HG03025 (cell line): ENCODE measurements at regions not wholly inside any gene's neighbourhood (a gene's known extent, or its start where the extent isn't known, plus 50 kb on each side); places are given as distances from the start of the nearest gene placed in this dataset.

ENCODE experiments used
- ATAC-seq: cut with Tn5 transposase; IDR thresholded peaks from one replicate; pipeline ENCODE4 v1.9.1; 2021; ENCODE audit warnings: mild to moderate bottlenecking, moderate library complexity; ENCODE audit not compliant: unreplicated experiment, low FRiP score

DNA sequence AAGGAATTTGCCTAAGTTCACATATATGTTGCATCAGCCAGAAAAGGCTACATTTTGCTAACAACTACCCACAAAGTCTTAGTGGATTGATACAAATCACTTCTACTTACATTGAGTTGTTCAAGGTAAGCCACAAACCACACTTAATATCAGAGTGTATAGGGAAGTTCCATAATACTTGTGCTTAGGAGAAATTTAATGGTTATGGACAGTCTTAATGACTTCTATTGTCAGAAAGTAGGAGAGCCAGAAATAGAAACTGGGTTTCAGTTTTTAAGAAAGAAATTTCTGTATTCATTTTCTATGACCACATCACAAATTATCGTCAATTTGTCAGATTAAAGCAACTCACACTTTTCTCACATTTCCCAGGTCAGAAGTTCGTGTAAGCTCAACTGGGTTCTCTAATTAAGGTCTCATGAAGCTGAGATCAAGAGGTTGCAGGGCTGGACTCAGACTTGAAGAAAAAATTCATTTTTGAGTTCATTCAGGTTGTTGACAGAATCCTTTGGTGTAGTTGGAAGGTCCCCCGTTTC, 695.7 kb downstream of the CDH11 start:
- ATAC-seq = no peak

DNA sequence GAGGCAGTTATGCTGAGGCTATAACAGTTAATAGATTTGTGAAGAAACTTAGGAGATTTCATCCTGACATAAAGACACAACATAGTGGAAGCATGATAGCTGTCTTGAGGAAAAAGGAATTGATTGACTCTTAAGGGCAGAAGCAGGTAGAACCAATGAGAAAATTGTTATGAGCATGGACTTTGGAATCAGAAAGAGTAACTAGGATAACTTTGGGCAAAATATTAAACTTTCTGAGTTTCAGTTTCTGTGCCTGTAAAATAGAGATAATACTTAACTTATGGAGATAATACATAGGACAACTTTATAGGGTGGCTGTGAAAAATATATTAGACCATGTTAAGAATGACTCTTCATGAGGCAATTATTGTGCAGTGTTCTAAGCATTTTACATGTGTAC, 696.5 kb downstream of the CDH11 start:
- ATAC-seq = no peak

DNA sequence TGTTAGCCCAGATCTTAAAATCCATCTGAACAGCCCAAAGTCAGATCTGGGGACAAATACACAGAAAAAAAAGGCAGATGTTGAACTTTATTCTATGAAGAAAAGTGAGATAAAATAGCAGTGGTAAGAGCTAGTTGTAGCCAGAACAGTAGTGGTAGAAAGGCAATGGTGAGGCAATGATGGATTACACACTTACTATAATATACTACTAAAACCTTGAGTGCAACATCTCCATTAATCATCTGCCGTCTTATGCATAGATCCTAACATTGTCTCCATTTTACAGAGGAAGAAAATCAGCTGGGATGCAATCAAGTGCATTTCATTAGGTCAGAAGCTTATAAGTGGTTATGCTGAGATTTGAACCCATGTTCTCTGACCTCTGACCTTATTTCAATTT, 699.6 kb downstream of the CDH11 start:
- ATAC-seq = no peak

DNA sequence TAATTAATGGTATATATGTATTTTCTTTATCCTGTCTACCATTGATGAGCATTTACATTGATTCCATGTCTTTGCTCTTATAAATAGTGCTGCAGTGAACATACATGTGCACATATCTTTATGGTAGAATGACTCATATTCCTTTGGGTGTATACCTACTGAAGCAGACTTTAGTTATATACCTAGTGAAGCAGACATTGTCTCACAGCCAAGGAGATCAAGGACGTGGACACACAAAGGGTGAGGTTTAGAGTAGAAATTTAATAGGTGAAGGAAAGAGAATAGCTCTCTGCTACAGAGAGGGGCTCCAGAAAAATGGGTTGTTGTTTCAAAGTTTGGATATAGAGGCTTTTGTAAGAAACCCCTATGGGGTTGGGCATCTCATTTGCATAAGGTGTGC, 700.3 kb downstream of the CDH11 start:
- no peak for ATAC-seq

DNA sequence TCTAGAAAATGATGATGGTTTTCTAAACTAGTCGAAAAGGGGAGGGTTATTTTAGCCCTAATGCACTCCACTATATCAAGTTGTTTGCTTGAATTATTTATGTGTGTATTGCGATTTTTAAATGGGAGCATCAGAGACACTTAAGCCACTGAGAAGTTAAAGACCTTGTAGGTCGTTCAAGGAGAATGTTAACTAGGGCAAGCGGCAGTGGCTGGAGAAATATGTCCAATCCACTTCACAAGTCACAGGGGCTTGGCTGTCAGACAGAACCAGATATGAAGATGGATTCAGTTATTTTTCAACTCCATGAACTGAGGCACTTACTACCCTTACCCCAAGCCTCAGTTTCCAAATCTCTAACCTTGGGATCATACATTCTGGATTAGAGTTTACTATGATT, 702.0 kb downstream of the CDH11 start:
- ATAC-seq = no peak

DNA sequence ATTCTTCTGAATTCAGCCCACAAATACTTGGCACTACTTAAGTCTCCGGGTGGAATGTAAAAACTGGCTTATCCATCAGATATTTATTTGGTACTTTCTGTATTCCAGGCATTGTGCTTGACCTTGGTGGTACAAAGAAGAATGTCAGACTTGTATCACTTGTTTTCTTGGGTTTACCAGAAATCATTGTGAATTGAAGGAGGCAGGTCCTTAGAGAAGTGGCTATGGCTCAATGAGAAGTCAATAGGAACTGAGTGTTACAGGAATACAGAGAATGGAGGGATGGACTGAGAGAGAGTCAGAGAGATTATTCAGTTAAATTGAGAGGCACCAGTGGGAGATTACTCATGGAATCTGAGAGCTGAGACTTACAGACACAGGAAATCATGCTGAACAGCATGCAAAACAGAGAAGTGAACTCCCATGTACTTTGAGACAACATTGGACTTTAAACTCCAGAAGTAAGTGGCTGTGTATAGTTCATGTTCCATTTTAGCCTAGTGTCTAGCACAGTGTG, 704.1 kb downstream of the CDH11 start:
- ATAC-seq = no peak

DNA sequence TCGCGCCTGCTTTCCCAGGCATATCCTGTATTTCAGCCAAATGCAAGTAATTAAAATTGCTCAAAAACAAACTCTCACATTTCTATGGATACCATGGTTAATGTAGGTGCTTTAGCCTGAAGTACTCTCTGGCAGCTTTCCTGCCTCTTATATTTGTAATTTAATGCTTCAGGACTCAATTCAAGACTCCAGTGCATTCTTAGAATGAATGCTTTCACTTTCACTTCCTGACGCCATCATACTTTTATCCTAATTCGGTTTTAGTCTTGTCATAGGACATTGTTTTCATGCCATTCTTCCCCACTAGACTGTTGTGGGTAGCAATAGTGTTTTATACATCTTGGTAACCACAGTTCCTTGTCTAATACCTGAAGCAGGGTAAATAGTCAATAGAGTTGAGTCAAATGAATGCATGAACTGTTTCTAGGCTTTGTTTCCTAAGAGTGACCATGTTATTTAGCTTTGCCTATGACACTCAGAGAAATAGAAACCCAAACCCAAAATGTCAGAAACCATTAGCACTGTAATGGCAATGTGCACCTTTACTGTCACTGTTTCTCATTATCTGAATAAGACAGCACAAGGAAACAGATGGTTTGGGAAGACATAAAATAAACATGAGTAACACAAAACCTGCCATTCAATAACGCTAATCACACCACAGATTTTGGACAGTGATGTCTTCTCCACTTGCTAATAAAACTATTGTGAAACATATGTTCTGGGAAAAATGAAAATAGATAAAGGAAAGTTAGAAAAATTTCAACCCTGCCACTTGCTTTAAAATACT, 705.5 kb downstream of the CDH11 start:
- no peak for ATAC-seq

DNA sequence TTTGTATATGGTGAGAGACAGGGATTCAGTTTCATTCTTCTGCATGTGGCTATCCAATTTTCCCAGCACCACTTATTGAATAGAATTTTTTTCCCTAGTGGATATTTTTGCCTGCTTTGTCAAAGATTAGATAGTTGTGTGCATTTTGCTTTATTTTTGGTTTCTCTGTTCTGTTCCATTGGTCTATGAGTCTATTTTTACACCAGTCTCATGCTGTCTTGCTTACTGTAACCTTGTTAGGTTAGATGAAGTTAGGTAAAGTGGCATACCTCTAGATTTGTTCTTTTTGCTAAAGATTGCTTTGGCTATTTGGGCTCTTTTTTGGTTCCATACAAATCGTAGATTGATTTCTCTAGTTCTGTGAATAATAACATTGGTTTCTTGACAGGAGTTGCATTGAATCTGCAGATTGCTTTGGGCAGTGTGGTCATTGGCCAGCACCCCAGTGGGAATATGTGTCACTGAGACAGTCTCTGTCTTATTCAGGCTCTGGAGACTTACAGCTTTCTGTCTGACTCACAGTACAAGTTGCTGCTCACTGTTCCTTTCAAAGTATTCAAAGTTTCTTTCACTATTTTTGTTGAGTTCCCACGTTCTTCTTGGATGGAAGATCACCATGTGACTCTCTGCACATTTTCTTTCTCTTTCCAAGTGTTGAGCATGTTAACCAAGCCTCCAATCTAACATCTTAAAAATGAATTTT, 709.1 kb downstream of the CDH11 start:
- ATAC-seq = no peak

DNA sequence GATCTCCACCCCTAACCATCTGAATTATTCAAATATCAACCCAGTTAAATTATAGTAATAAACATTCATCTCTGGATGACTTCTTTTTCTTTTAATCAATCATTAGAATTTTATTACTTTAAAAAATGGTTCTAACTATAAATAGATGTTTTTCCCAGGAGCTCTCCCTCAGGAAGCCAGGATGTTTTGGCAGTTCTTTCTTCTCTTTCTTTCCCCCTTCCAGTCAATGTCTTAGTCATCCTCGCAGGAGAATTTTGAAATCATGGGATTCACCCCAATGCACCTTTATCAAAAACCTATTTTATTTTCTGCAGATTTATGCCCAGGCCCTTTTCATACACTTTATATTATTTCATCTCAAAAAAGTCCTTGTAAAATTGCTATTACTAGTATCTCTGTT, 711.6 kb downstream of the CDH11 start:
- no peak for ATAC-seq

DNA sequence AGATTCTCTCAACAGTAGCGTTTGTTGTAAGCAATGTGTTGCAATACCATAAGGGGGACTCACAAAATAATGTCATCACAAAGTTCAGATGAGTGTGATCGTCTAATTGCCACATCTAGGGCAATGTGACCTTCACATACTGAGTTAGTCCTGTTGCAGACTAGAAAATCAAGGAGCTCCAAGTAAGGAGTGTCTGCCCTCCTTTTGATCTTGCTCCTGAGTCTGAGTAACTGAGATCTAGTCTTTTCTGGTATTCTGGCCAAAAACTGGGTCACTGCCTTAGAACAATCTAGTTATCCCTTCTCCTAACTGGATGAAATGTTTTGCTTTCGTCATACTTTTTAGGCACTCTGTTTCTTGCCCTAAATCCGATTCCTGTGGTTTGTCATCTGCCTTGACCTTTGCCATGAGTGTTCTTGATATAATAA, 712.1 kb downstream of the CDH11 start:
- ATAC-seq = no peak

DNA sequence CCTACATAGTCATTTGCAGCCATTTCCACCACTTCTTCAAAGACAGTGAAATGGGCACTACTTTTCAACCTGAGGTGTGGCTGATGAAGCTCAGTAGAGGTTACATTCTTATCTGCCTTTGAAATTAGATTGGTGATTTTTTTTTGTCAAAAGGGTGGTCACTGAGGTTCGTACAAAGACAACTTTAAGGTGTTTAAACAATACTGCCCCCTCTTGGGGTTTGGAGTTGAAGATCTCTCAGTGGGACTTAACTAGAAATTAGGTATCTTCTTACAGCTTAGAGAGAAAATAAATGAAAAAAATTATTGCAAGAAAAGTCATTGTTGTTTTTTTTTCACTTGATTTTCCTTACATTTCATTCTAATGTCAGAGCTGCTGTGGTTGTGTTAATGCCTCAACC, 713.2 kb downstream of the CDH11 start:
- ATAC-seq = no peak

DNA sequence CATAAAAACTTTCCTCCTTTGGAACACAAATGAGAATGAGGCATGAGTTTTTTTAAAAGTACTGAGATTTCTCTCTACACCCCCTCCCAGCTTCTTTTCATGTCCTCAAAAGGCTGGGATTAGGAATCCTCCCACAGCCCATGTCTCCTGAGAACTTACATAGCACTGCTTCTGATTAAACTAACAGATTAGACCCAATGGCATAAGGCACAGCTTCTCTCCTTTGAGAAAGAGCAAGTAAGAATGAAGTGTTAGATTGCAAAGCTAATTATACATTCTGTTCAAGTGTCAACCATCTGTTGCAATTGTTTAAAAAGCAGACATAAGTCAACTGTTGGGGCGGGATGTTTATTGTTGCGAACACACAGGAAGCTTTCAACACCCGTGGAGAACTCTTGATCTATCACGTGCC, 715.1 kb downstream of the CDH11 start:
- no peak for ATAC-seq

DNA sequence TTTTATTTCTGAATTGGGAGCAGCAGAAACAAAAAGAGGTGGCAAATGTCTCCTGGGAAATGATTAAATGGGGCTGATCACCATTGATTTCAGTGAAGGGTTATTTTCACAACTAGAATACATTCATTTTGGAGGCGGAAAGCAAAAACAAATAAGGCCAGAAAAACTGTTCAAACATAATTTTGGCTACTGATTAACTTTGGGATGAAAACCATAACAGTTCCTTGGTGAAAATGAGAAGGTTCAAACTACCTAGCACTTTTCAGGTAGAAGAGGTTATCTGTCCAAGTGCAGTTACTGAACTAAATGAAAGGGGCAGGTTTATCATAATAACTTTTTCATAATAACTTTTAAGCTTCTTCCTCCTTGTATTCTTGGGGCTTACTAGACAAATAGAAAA, 718.5 kb downstream of the CDH11 start:
- ATAC-seq = no peak

DNA sequence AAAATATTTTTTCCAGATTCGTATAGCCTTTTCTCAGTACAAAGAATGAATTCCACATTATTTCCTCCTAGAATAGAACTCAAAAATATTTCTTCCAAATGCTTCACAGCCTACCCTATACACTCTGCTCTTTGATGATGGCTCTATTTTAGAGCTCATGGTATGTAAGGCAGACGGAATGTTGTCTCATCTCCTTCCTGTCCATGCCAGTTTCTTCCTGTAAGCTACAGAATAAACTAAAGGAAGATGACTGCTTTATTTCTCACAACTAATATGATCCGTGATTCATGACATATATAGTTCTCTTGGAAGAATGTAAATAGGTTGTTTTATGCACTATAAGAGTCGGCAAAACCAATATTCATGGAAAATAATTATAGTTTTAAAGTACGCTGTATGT, 723.1 kb downstream of the CDH11 start:
- ATAC-seq = no peak

DNA sequence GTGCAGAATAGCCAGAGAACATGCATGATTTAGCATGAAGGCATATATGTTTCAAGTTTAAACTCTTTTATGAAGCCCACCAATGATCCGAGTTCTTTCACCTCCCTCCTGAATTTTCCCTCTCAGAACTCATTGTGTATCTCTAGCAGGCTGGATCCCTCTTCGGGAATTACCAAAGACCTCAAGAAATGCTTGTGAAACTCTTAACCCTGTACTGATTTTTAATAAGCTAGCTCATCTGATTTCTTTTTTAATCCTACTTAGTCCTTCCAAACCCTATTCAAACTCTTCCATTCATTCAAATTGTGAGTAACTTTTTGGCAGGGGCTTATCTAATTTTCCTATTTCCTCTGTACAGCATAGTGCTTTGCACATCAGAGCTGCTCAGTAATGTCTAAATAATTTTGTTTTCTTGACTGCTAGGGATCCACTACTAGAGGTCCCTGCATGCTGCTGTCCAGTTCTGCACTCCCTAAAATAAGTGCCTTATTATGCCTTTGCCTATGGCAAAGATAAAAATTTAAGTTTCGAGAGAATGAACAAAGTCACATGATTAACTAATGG, 723.8 kb downstream of the CDH11 start:
- ATAC-seq = no peak

DNA sequence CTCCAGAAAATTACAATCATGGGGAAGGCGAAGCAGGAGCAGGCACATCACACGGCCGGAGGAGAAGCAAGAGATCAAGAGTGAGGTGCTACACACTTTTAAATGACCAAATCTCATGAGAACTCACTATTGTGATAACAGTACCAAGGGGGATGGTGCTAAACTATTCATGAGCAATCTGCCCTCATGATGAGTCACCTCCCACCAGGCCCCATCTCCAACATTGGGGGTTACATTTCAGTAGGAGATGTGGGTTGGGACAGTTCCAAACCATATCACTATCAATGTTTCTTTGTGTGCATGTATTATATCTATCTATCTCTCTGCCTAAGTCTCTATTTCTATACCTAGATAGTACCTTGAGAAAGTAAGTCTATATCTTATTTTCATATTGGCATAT, 724.8 kb downstream of the CDH11 start:
- ATAC-seq = no peak

DNA sequence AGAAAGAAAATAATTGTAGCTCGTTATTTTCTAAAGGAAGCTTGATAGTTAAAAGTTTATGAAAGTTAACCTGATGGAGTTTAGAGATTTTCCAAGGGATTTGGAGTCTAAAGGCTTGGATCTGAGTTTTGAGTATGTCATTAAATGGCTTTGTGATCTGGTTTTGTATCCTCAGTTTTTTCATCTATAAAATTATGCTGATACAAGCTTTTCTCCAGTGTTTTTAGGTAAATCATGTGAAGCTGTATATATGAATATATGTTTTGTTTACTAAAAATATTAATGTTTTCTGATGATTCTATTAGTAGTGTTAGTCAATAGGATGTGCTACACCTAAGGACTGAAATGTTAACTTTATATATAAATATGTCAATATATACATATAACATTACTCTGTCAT, 727.8 kb downstream of the CDH11 start:
- no peak for ATAC-seq

DNA sequence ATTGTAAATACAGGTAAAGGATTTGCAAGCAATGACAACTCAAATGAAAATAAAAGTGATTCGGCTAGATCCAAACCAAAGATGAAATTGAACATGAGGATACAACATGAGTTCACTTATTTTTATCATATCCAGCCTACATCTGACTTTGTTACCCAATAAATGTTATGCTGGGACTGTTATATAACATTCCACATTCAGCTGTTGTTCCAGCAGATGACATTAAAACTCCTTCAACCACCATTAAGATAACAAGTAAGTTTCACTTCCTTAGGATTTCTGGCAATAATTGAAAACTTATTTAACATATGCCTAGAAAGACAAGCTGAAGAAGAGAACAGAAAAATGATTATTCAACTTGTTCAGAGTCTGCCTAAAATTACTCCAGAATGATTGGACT, 729.4 kb downstream of the CDH11 start:
- ATAC-seq = no peak

DNA sequence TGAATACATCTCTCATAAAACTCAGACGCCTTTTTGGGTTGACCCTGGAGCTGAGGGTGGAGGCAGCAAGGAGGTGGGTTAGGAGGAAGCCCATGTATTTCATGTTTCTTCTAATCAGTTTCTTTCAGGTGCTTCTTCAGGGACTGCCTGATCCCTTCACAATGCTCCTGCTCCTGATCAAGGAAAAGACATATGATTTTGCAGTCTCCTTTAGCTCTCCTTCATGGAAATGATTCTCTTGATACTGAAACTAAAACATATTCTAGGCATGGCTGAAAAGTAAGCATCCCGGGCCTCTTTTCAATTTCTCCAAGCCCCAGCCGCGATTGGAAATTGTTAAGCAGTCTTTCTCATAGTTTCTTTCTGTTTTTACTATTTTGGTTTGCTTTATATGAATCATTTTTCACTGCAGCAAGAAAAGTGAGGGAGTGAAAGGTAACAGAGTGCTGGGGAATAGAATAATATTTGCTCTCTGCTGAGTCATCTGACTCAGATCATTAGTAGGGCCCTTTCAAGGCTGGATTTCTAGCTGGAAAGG, 730.7 kb downstream of the CDH11 start:
- no peak for ATAC-seq

DNA sequence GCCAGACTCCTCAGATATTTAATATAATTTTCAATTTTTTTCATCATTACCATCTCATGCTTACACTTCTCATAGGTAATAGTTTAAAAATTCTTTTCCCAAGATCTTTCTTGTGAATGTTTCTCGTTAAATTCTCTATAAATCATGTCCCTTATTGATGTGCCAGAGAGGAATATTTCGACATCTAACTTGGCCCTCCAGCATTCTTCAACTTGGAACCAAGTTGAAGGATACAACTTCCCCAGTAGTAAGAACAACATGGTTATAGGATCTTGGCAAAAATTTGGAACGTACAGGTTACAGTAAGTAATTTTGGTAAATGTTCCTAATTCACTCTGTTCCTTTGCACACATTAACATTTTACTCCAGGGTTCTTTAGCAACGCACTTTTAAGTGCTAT, 731.8 kb downstream of the CDH11 start:
- no peak for ATAC-seq

DNA sequence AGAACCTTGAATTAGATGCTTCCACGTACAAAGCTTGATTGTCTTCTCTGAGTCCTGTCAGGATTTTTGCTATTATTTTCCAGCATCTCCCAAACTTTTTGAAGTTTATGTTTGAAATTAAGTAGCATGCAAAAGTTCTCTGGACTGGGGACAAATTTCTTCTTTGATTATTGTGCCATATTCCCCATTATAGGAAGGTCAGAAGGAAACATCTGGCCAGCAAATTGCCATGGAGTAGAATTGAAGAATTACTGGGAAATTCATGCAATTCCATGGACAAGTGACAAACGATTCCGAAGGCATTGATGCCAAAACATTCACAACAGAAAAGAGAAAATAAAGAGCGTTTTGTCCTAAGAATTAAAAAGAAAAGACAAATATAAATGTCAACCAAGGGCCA, 737.2 kb downstream of the CDH11 start:
- ATAC-seq = no peak
